ENCODE measurements at regions not wholly inside any gene's neighbourhood (a gene's known extent, or its start where the extent isn't known, plus 50 kb on each side); places are given as distances from the start of the nearest gene placed in this dataset.

GRCh38 chr15:39286706-39287105 lies 294.2 kb upstream of the THBS1 start:
- no peak for TF ChIP-seq POLR2A (IDR thresholded peaks at IDR 0.05)
- no peak for TF ChIP-seq POLR2AphosphoS5 (IDR thresholded peaks at IDR 0.05)
- TF ChIP-seq EP300 (IDR thresholded peaks at IDR 0.05): no peak
- TF ChIP-seq CTCF (IDR thresholded peaks at IDR 0.05): no peak
- DNase-seq (no peak), ATAC-seq (ENCODE audit: low FRiP score in 2 of 2) (no peak)
- Histone ChIP-seq H3K36me3 (no peaks in the 10 kb centered on the region), H3K27me3 (no peaks in the 10 kb centered on the region), H3K27ac (no peak overlapping the region), H3K4me1 (peaks cover 0 to 4% (median 0%) of the 10 kb centered on the region in 4 donors), H3K4me3 (no peak overlapping the region), H3K9me3 (no peaks in the 10 kb centered on the region)
- WGBS, 2 donors: 25 to 33% methylated on average over 2 of the region's 2 CpGs

GRCh38 chr15:39287322-39288195 lies 293.3 kb upstream of the THBS1 start:
- TF ChIP-seq POLR2A (IDR thresholded peaks at IDR 0.05): no peak
- TF ChIP-seq POLR2AphosphoS5 (IDR thresholded peaks at IDR 0.05): no peak
- TF ChIP-seq EP300 (IDR thresholded peaks at IDR 0.05): no peak
- TF ChIP-seq CTCF (IDR thresholded peaks at IDR 0.05): no peak
- ATAC-seq (ENCODE audit: low FRiP score in 2 of 2): no peak
- Histone ChIP-seq H3K9me3 (no peaks in the 10 kb centered on the region), H3K27ac (no peak overlapping the region), H3K4me3 (no peak overlapping the region), H3K4me1 (peaks cover 0 to 4% (median 0%) of the 10 kb centered on the region in 4 donors), H3K36me3 (no peaks in the 10 kb centered on the region), H3K27me3 (no peaks in the 10 kb centered on the region)
- no peak for DNase-seq
- WGBS, 2 donors: 70 to 74% methylated on average over 6 of the region's 6 CpGs

GRCh38 chr15:39290711-39291435 lies 290.0 kb upstream of the THBS1 start:
- no peaks in the 10 kb centered on the region for H3K9me3 ChIP-seq
- no peaks in the 10 kb centered on the region for H3K36me3 ChIP-seq
- no peak overlapping the region for H3K27ac ChIP-seq
- H3K4me1 ChIP-seq: peaks cover 0 to 4% (median 0%) of the 10 kb centered on the region in 4 donors
- TF ChIP-seq EP300 (IDR thresholded peaks at IDR 0.05) (no peak), POLR2A (IDR thresholded peaks at IDR 0.05) (no peak), POLR2AphosphoS5 (IDR thresholded peaks at IDR 0.05) (no peak), CTCF (IDR thresholded peaks at IDR 0.05) (no peak)
- ATAC-seq (ENCODE audit: low FRiP score in 2 of 2) (no peak), DNase-seq (no peak)
- H3K4me3 ChIP-seq: no peak overlapping the region
- no peaks in the 10 kb centered on the region for H3K27me3 ChIP-seq
- WGBS, 2 donors: 92 to 93% methylated on average over 4 of the region's 4 CpGs

GRCh38 chr15:39291690-39292089 lies 289.2 kb upstream of the THBS1 start:
- no peak for ATAC-seq (ENCODE audit: low FRiP score in 2 of 2)
- Histone ChIP-seq H3K27ac (no peak overlapping the region), H3K4me1 (peaks cover 0 to 4% (median 0%) of the 10 kb centered on the region in 4 donors), H3K4me3 (no peak overlapping the region), H3K9me3 (no peaks in the 10 kb centered on the region), H3K36me3 (no peaks in the 10 kb centered on the region), H3K27me3 (no peaks in the 10 kb centered on the region)
- DNase-seq: no peak
- 91 to 93% methylated on average over 3 of the region's 3 CpGs for WGBS, 2 donors
- TF ChIP-seq POLR2A (IDR thresholded peaks at IDR 0.05): no peak
- no peak for TF ChIP-seq POLR2AphosphoS5 (IDR thresholded peaks at IDR 0.05)
- no peak for TF ChIP-seq EP300 (IDR thresholded peaks at IDR 0.05)
- TF ChIP-seq CTCF (IDR thresholded peaks at IDR 0.05): no peak
